ENCODE measurements at regions not wholly inside any gene's neighbourhood (a gene's known extent, or its start where the extent isn't known, plus 50 kb on each side); places are given as distances from the start of the nearest gene placed in this dataset.

DNA sequence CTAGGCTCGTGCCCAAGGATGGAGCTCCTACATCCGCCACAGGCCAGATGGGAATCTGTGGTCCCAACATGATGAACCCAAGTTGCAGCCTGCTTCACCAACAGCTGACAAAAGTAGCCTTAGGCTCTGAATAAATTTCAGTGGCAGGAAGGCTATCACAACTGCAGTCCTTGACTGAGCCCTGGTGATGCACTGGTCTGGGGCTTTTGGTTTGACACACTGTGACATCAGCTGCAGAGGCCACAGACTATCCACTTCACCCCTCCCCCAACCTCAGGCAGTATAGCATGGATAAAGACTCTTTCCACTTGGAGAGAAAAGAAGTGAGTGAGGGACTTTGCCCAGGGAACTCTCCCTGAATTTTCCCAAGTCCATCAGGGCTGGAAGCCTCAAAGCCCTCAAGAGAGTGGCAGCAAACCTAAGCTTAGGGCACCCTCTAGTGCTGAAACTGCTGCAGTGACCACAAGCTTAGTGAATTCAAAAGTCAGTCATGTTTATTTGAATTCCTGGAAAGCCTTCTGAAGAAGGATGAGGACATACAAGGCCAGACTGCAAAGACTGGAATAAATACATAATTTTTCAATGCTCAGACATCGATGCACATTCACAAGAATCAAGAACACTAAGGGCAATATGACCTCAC is 135.0 kb upstream of the TENT5D start:
- H2AK5ac ChIP-seq (ENCODE audit: low read length, severe bottlenecking) = no peak overlapping the region
- H3K4me1 ChIP-seq (ENCODE audit: control insufficient read depth, insufficient read depth, low read depth, low read length) = no peaks in the 10 kb centered on the region
- no peak overlapping the region for H4K8ac ChIP-seq (ENCODE audit: low read length)
- no peak overlapping the region for H2BK12ac ChIP-seq (ENCODE audit: low read length in 2 of 2)
- DNase-seq = peak; percentile 23
- no peak overlapping the region for H3K4me3 ChIP-seq (ENCODE audit: insufficient read depth in 1 of 2, low read depth in 1 of 2, low read length in 2 of 2)
- H3K9me3 ChIP-seq (ENCODE audit: control insufficient read depth, low read length) = no peaks in the 10 kb centered on the region
- H2BK15ac ChIP-seq (ENCODE audit: low read depth, poor library complexity, severe bottlenecking) = no peak overlapping the region
- peaks cover 0 to 5% of the 10 kb centered on the region in 2 experiments for H3K27me3 ChIP-seq (ENCODE audit: control insufficient read depth in 1 of 2, insufficient read depth in 1 of 2, low read length in 2 of 2)
- H3K14ac ChIP-seq (ENCODE audit: low read length in 2 of 2) = no peak overlapping the region
- H2BK5ac ChIP-seq (ENCODE audit: low read depth, low read length, poor library complexity, severe bottlenecking) = no peak overlapping the region
- H3K27ac ChIP-seq (ENCODE audit: low read length, poor library complexity, severe bottlenecking) = no peak overlapping the region
- no peak overlapping the region for H3K4me2 ChIP-seq (ENCODE audit: low read length, poor library complexity, severe bottlenecking)
- H3K4ac ChIP-seq (ENCODE audit: low read depth in 1 of 2, low read length in 2 of 2) = no peak overlapping the region
- no peak overlapping the region for H3K9ac ChIP-seq (ENCODE audit: low read length)
- no peak overlapping the region for H2AFZ ChIP-seq (ENCODE audit: low read depth, low read length)
- no peaks in the 10 kb centered on the region for H3K36me3 ChIP-seq (ENCODE audit: control insufficient read depth in 1 of 2, insufficient read depth in 2 of 2, low read depth in 1 of 2, low read length in 2 of 2)
- H3K18ac ChIP-seq (ENCODE audit: low read depth in 1 of 2, low read length in 2 of 2) = no peak overlapping the region
- no peaks in the 10 kb centered on the region for H3K79me1 ChIP-seq (replicated peaks; ENCODE audit: low read length, poor library complexity, severe bottlenecking)
- H4K91ac ChIP-seq (ENCODE audit: low read length) = no peak overlapping the region
- WGBS = 97% methylated on average over 2 of the region's 3 CpGs
- no peak overlapping the region for H2BK120ac ChIP-seq (ENCODE audit: low read depth, low read length)
- no peak overlapping the region for H3K23ac ChIP-seq (ENCODE audit: low read length in 2 of 2)

DNA sequence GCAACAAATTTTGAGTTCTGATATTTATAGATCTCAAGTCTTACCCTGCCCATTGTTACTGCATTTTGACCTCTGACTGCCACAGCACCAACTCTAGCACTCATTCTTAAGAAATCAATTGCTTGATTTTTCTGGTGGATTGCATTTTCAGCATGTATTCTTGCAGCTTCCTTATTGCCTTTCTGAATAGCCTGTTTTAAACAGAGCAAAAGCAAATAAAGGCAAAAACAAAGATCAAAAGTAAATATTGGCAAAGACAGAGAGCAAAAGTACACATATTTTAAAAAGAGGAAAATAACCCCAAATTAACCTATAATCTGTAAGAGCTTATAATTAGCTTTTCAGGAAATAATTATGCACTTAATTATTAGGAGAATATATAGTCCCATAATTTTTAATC is 129.4 kb upstream of the TENT5D start:
- H3K36me3 ChIP-seq (ENCODE audit: control insufficient read depth in 1 of 2, insufficient read depth in 2 of 2, low read depth in 1 of 2, low read length in 2 of 2) = no peaks in the 10 kb centered on the region
- no peak overlapping the region for H3K4me2 ChIP-seq (ENCODE audit: low read length, poor library complexity, severe bottlenecking)
- no peak overlapping the region for H3K18ac ChIP-seq (ENCODE audit: low read depth in 1 of 2, low read length in 2 of 2)
- H4K8ac ChIP-seq (ENCODE audit: low read length) = no peak overlapping the region
- no peak overlapping the region for H3K9ac ChIP-seq (ENCODE audit: low read length)
- H2BK15ac ChIP-seq (ENCODE audit: low read depth, poor library complexity, severe bottlenecking) = no peak overlapping the region
- H2AFZ ChIP-seq (ENCODE audit: low read depth, low read length) = no peak overlapping the region
- no peak overlapping the region for H2BK5ac ChIP-seq (ENCODE audit: low read depth, low read length, poor library complexity, severe bottlenecking)
- H4K91ac ChIP-seq (ENCODE audit: low read length) = no peak overlapping the region
- H3K27ac ChIP-seq (ENCODE audit: low read length, poor library complexity, severe bottlenecking) = no peak overlapping the region
- H2AK5ac ChIP-seq (ENCODE audit: low read length, severe bottlenecking) = no peak overlapping the region
- H3K4me1 ChIP-seq (ENCODE audit: control insufficient read depth, insufficient read depth, low read depth, low read length) = no peaks in the 10 kb centered on the region
- peaks cover 0 to 5% of the 10 kb centered on the region in 2 experiments for H3K27me3 ChIP-seq (ENCODE audit: control insufficient read depth in 1 of 2, insufficient read depth in 1 of 2, low read length in 2 of 2)
- no peak overlapping the region for H3K4ac ChIP-seq (ENCODE audit: low read depth in 1 of 2, low read length in 2 of 2)
- no peak overlapping the region for H2BK12ac ChIP-seq (ENCODE audit: low read length in 2 of 2)
- H3K4me3 ChIP-seq (ENCODE audit: insufficient read depth in 1 of 2, low read depth in 1 of 2, low read length in 2 of 2) = no peak overlapping the region
- H3K79me1 ChIP-seq (replicated peaks; ENCODE audit: low read length, poor library complexity, severe bottlenecking) = no peaks in the 10 kb centered on the region
- H3K9me3 ChIP-seq (ENCODE audit: control insufficient read depth, low read length) = no peaks in the 10 kb centered on the region
- H3K23ac ChIP-seq (ENCODE audit: low read length in 2 of 2) = no peak overlapping the region
- no peak overlapping the region for H2BK120ac ChIP-seq (ENCODE audit: low read depth, low read length)
- no peak overlapping the region for H3K14ac ChIP-seq (ENCODE audit: low read length in 2 of 2)
- no peak for DNase-seq

DNA sequence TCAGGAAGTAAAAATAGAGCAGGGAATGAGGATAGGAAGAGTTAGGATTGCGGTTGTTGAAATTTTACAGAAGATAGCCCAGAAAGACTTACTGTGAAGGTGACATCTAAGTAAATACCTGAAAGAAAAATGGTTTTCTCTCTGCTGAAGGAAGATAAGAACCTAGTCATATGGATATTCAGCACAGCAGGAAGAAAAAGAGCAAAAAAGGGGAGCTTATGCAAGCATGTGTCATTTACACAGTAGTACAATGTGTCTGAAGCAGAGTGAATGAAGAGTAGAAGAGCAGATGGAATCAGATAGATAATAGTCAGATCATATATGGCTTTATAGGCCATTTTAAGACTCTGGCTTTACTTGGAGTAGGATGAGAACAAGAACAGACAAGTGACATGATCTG is 126.9 kb upstream of the TENT5D start:
- Histone ChIP-seq H3K27ac (ENCODE audit: low read length, poor library complexity, severe bottlenecking) (no peak overlapping the region), H3K9me3 (ENCODE audit: control insufficient read depth, low read length) (peaks cover 4% of the 10 kb centered on the region), H3K14ac (ENCODE audit: low read length in 2 of 2) (no peak overlapping the region), H2BK15ac (ENCODE audit: low read depth, poor library complexity, severe bottlenecking) (no peak overlapping the region), H4K8ac (ENCODE audit: low read length) (no peak overlapping the region), H3K79me1 (replicated peaks; ENCODE audit: low read length, poor library complexity, severe bottlenecking) (no peaks in the 10 kb centered on the region), H4K91ac (ENCODE audit: low read length) (no peak overlapping the region), H2BK120ac (ENCODE audit: low read depth, low read length) (no peak overlapping the region), H3K18ac (ENCODE audit: low read depth in 1 of 2, low read length in 2 of 2) (no peak overlapping the region), H3K4me3 (ENCODE audit: insufficient read depth in 1 of 2, low read depth in 1 of 2, low read length in 2 of 2) (no peak overlapping the region), H2AFZ (ENCODE audit: low read depth, low read length) (no peak overlapping the region), H3K4me1 (ENCODE audit: control insufficient read depth, insufficient read depth, low read depth, low read length) (no peaks in the 10 kb centered on the region), H2BK5ac (ENCODE audit: low read depth, low read length, poor library complexity, severe bottlenecking) (no peak overlapping the region), H3K4ac (ENCODE audit: low read depth in 1 of 2, low read length in 2 of 2) (no peak overlapping the region), H3K36me3 (ENCODE audit: control insufficient read depth in 1 of 2, insufficient read depth in 2 of 2, low read depth in 1 of 2, low read length in 2 of 2) (no peaks in the 10 kb centered on the region), H3K9ac (ENCODE audit: low read length) (no peak overlapping the region), H2AK5ac (ENCODE audit: low read length, severe bottlenecking) (no peak overlapping the region), H3K23ac (ENCODE audit: low read length in 2 of 2) (no peak overlapping the region), H2BK12ac (ENCODE audit: low read length in 2 of 2) (no peak overlapping the region), H3K27me3 (ENCODE audit: control insufficient read depth in 1 of 2, insufficient read depth in 1 of 2, low read length in 2 of 2) (no peaks in the 10 kb centered on the region), H3K4me2 (ENCODE audit: low read length, poor library complexity, severe bottlenecking) (no peak overlapping the region)
- 94% methylated on average over 1 of the region's 1 CpG for WGBS
- DNase-seq = no peak

DNA sequence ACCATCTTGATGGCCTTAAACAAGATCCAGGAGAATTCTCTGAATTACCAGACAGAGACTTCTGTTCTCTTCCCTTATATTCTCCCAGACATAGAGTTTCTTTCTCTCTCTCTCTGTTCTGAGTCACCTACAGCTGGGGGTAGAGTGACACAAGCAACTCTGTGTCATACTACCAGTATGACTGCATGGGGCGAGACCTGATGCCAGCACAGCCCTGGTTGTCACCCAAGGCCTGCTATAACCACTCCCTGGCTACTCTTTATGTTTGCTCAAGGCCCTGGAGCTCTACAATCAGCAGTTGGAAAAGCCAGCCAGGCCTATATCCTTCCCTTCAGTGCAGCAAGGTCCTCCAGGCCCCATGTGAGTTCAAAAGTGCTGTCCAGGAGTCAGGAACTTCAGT is 114.2 kb upstream of the TENT5D start:
- no peak overlapping the region for H3K14ac ChIP-seq (ENCODE audit: low read length in 2 of 2)
- no peak overlapping the region for H3K18ac ChIP-seq (ENCODE audit: low read depth in 1 of 2, low read length in 2 of 2)
- no peak overlapping the region for H2BK5ac ChIP-seq (ENCODE audit: low read depth, low read length, poor library complexity, severe bottlenecking)
- no peak overlapping the region for H3K27ac ChIP-seq (ENCODE audit: low read length, poor library complexity, severe bottlenecking)
- H3K23ac ChIP-seq (ENCODE audit: low read length in 2 of 2) = no peak overlapping the region
- no peak overlapping the region for H2AFZ ChIP-seq (ENCODE audit: low read depth, low read length)
- H3K9ac ChIP-seq (ENCODE audit: low read length) = no peak overlapping the region
- H3K4ac ChIP-seq (ENCODE audit: low read depth in 1 of 2, low read length in 2 of 2) = no peak overlapping the region
- H4K8ac ChIP-seq (ENCODE audit: low read length) = no peak overlapping the region
- no peak overlapping the region for H2BK12ac ChIP-seq (ENCODE audit: low read length in 2 of 2)
- H3K4me2 ChIP-seq (ENCODE audit: low read length, poor library complexity, severe bottlenecking) = no peak overlapping the region
- H3K36me3 ChIP-seq (ENCODE audit: control insufficient read depth in 1 of 2, insufficient read depth in 2 of 2, low read depth in 1 of 2, low read length in 2 of 2) = peaks cover 0 to 3% of the 10 kb centered on the region in 2 experiments
- no peak overlapping the region for H2BK15ac ChIP-seq (ENCODE audit: low read depth, poor library complexity, severe bottlenecking)
- H3K9me3 ChIP-seq (ENCODE audit: control insufficient read depth, low read length) = peaks cover 9% of the 10 kb centered on the region
- no peak overlapping the region for H2AK5ac ChIP-seq (ENCODE audit: low read length, severe bottlenecking)
- 71% methylated on average over 1 of the region's 1 CpG for WGBS
- no peaks in the 10 kb centered on the region for H3K27me3 ChIP-seq (ENCODE audit: control insufficient read depth in 1 of 2, insufficient read depth in 1 of 2, low read length in 2 of 2)
- H3K79me1 ChIP-seq (replicated peaks; ENCODE audit: low read length, poor library complexity, severe bottlenecking) = no peaks in the 10 kb centered on the region
- H3K4me1 ChIP-seq (ENCODE audit: control insufficient read depth, insufficient read depth, low read depth, low read length) = no peaks in the 10 kb centered on the region
- no peak overlapping the region for H2BK120ac ChIP-seq (ENCODE audit: low read depth, low read length)
- H3K4me3 ChIP-seq (ENCODE audit: insufficient read depth in 1 of 2, low read depth in 1 of 2, low read length in 2 of 2) = no peak overlapping the region
- DNase-seq = no peak
- no peak overlapping the region for H4K91ac ChIP-seq (ENCODE audit: low read length)
